SK-N-SH (cell line): ENCODE measurements at regions not wholly inside any gene's neighbourhood (a gene's known extent, or its start where the extent isn't known, plus 50 kb on each side); places are given as distances from the start of the nearest gene placed in this dataset.

Experiments
- CTCF ChIA-PET: fragments of 300-600, 350-600 bp; formaldehyde crosslinking; extraction: SDS; loops from one replicate; lab custom pipeline; 2021; lab: Yijun Ruan, JAX
- POLR2A ChIA-PET: fragments of 350-600 bp; sonication (Branson Sonifier 250); formaldehyde crosslinking; extraction: SDS; loops from one replicate; lab custom pipeline; 2020; ENCODE audit warnings: antibody characterized with exemption, inconsistent platforms; lab: Yijun Ruan, JAX
- DNase-seq: peaks from one replicate; pipeline ENCODE4 v3.0.0; 2012
- H2AFZ ChIP-seq: fragments of 200-600 bp; sonication (generic); 2 replicates; pipeline ENCODE4 v1.8.1; 2016; ENCODE audit warnings: antibody characterized with exemption, mild to moderate bottlenecking, low read depth
- H3F3A ChIP-seq: fragments of 200-600 bp; sonication (generic); replicated peaks from 2 replicates; pipeline ENCODE3; 2016; ENCODE audit warnings: antibody characterized with exemption, mild to moderate bottlenecking; ENCODE audit not compliant: insufficient read depth
- H3K27ac ChIP-seq, 2 experiments: fragments of 200-500 bp in 1 of 2; fragments of 200-600 bp in 1 of 2; sonication (Bioruptor generic) in 1 of 2; sonication (generic), shearing (Covaris generic) in 1 of 2; 2 replicates each; pipeline versions ENCODE4 v1.5.1 to v1.6.1; 2014 to 2016; ENCODE audit warnings: low read depth in 2 of 2, inconsistent platforms in 1 of 2, low read length in 1 of 2, mild to moderate bottlenecking in 1 of 2, mixed read lengths in 1 of 2
- H3K27me3 ChIP-seq: fragments of 200-600 bp; sonication (generic), shearing (Covaris generic); 2 replicates; pipeline ENCODE4 v1.6.1; 2016; ENCODE audit warnings: mixed run types; ENCODE audit not compliant: insufficient read depth
- H3K36me3 ChIP-seq, 2 experiments: fragments of 200-500 bp in 1 of 2; fragments of 200-600 bp in 1 of 2; sonication (Bioruptor generic) in 1 of 2; sonication (generic) in 1 of 2; replicated peaks in 1 of 2; 2 replicates each; pipeline versions ENCODE3 to v1.5.1; 2014 to 2016; ENCODE audit warnings: low read length in 1 of 2, mild to moderate bottlenecking in 1 of 2; ENCODE audit not compliant: insufficient read depth in 2 of 2, control insufficient read depth in 1 of 2
- H3K4me1 ChIP-seq, 2 experiments: fragments of 200-500 bp in 1 of 2; fragments of 200-600 bp in 1 of 2; sonication (Bioruptor generic) in 1 of 2; sonication (generic), shearing (Covaris generic) in 1 of 2; 2 replicates each; pipeline versions ENCODE4 v1.5.1 to v1.6.1; 2014 to 2016; ENCODE audit warnings: low read depth in 1 of 2, low read length in 1 of 2, mixed run types in 1 of 2; ENCODE audit not compliant: insufficient read depth in 2 of 2, control insufficient read depth in 1 of 2
- H3K4me2 ChIP-seq: fragments of 200-600 bp; sonication (generic), shearing (Covaris generic); 2 replicates; pipeline ENCODE4 v1.6.1; 2017; ENCODE audit warnings: mixed run types
- H3K4me3 ChIP-seq, 2 experiments: fragments of 200-500 bp in 1 of 2; fragments of 200-600 bp in 1 of 2; sonication (Bioruptor generic) in 1 of 2; sonication (generic), shearing (Covaris generic) in 1 of 2; 2 replicates each; pipeline versions ENCODE4 v1.5.1 to v1.8.1; 2014 to 2016; ENCODE audit warnings: low read depth in 2 of 2, inconsistent platforms in 1 of 2, low read length in 1 of 2, mild to moderate bottlenecking in 1 of 2, mixed read lengths in 1 of 2, moderate library complexity in 1 of 2
- H3K79me2 ChIP-seq: fragments of 200-600 bp; sonication (generic); 2 replicates; pipeline ENCODE4 v1.8.1; 2017; ENCODE audit warnings: mild to moderate bottlenecking; ENCODE audit not compliant: insufficient read depth
- H3K9ac ChIP-seq: fragments of 200-600 bp; sonication (generic); 2 replicates; pipeline ENCODE4 v1.6.1; 2017; ENCODE audit warnings: mixed run types
- H3K9me2 ChIP-seq: fragments of 200-600 bp; sonication (generic); 2 replicates; pipeline ENCODE4 v1.6.1; 2017; ENCODE audit warnings: mixed run types
- H3K9me3 ChIP-seq: fragments of 200-600 bp; sonication (generic); 2 replicates; pipeline ENCODE4 v1.6.1; 2017; ENCODE audit warnings: mixed run types, mild to moderate bottlenecking, moderate library complexity
- H4K20me1 ChIP-seq: fragments of 200-600 bp; sonication (generic); 2 replicates; pipeline ENCODE4 v1.6.1; 2017; ENCODE audit warnings: mild to moderate bottlenecking, mixed run types; ENCODE audit not compliant: insufficient read depth
- CHD2 ChIP-seq: fragments of 150-350 bp; IDR thresholded peaks from 2 replicates; pipeline ENCODE4 v1.6.1; 2018; ENCODE audit warnings: low read length; ENCODE audit not compliant: partially characterized antibody
- EP300 ChIP-seq, 2 experiments: IDR thresholded peaks; 2 replicates each; pipeline versions ENCODE4 v1.4.0 to v1.6.1; 2012; ENCODE audit warnings: borderline replicate concordance in 1 of 2, low read depth in 1 of 2, low read length in 1 of 2
- FOSL2 ChIP-seq: IDR thresholded peaks from 2 replicates; pipeline ENCODE4 v1.4.0; 2012; ENCODE audit warnings: low read depth, mild to moderate bottlenecking, moderate library complexity, borderline replicate concordance
- GATA2 ChIP-seq: sonication (generic); formaldehyde crosslinking; IDR thresholded peaks from 2 replicates; pipeline ENCODE4 v1.5.0; 2020; ENCODE audit warnings: mild to moderate bottlenecking, missing genetic modification reagents
- POLR2AphosphoS5 ChIP-seq: IDR thresholded peaks from 2 replicates; pipeline ENCODE4 v1.6.1; 2012; ENCODE audit warnings: low read depth, low read length
- RFX5 ChIP-seq: IDR thresholded peaks from 2 replicates; pipeline ENCODE4 v1.6.1; 2012; ENCODE audit warnings: mild to moderate bottlenecking, improper control_type of control experiment, low read length
- RXRA ChIP-seq: IDR thresholded peaks from 2 replicates; pipeline ENCODE4 v1.4.0; 2012; ENCODE audit warnings: low read depth, mild to moderate bottlenecking, borderline replicate concordance
- WGBS: methylation state at CpG from one replicate; pipeline ENCODE4 v1.1.6; 2017; ENCODE audit warnings: low lambda C conversion rate; 5-methylcytosine and 5-hydroxymethylcytosine counted together
- TF ChIP-seq, protein P1 (sequence below): IDR thresholded peaks from 2 replicates; pipeline ENCODE4 v1.6.1; 2012; ENCODE audit warnings: mild to moderate bottlenecking, low read depth, low read length, moderate library complexity
- TF ChIP-seq, protein P2 (sequence below): fragments of 150-350 bp; IDR thresholded peaks from 2 replicates; pipeline ENCODE4 v1.6.1; 2016; ENCODE audit warnings: mild to moderate bottlenecking, low read depth, low read length
- TF ChIP-seq, protein P3 (sequence below): IDR thresholded peaks from 2 replicates; pipeline ENCODE4; 2012
- TF ChIP-seq, protein P4 (sequence below): IDR thresholded peaks from 2 replicates; pipeline ENCODE4 v1.4.0; 2012; ENCODE audit warnings: low read depth

DNA sequence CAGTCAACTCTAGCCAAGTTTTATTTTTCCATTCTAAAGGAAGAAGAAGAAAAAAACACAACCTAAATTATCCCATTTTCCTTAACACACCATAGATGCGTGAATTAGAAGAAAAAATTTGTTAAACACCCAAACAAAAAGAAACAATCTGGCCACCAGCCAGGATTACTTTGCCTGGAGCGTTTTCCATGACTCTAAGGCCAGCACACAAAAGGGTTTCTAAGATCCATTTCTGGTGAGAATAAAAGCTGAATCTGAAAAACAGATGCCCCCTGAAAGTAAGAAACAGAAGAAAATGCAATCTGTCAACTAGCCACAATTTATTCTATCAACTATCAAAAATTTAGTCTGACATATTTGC is 267.2 kb upstream of the SULF2 start:
- no peak overlapping the region for H3K4me2 ChIP-seq
- H2AFZ ChIP-seq: no peak overlapping the region
- DNase-seq: peak; percentile 57
- H3K27ac ChIP-seq: peak overlapping the region; percentile 53 to 77; a peak in 3 of 4 replicates
- H3K27me3 ChIP-seq: no peaks in the 10 kb centered on the region
- H3K9me2 ChIP-seq: no peaks in the 10 kb centered on the region
- H3K9me3 ChIP-seq: no peaks in the 10 kb centered on the region
- POLR2A ChIA-PET: no interaction called here
- no peaks in the 10 kb centered on the region for H3K79me2 ChIP-seq
- H3K4me1 ChIP-seq: peaks cover 9 to 12% of the 10 kb centered on the region in 2 experiments; a peak in 2 of 4 replicates
- H3F3A ChIP-seq: no peaks in the 10 kb centered on the region
- 0 out of 4 replicates have a peak, but pooled peaks of 1 of the 2 experiments have one; percentile 6 for TF ChIP-seq EP300 (IDR thresholded peaks at IDR 0.05; ENCODE audit: borderline replicate concordance in 1 of 2, low read depth in 1 of 2, low read length in 1 of 2)
- TF ChIP-seq, protein P1, sequence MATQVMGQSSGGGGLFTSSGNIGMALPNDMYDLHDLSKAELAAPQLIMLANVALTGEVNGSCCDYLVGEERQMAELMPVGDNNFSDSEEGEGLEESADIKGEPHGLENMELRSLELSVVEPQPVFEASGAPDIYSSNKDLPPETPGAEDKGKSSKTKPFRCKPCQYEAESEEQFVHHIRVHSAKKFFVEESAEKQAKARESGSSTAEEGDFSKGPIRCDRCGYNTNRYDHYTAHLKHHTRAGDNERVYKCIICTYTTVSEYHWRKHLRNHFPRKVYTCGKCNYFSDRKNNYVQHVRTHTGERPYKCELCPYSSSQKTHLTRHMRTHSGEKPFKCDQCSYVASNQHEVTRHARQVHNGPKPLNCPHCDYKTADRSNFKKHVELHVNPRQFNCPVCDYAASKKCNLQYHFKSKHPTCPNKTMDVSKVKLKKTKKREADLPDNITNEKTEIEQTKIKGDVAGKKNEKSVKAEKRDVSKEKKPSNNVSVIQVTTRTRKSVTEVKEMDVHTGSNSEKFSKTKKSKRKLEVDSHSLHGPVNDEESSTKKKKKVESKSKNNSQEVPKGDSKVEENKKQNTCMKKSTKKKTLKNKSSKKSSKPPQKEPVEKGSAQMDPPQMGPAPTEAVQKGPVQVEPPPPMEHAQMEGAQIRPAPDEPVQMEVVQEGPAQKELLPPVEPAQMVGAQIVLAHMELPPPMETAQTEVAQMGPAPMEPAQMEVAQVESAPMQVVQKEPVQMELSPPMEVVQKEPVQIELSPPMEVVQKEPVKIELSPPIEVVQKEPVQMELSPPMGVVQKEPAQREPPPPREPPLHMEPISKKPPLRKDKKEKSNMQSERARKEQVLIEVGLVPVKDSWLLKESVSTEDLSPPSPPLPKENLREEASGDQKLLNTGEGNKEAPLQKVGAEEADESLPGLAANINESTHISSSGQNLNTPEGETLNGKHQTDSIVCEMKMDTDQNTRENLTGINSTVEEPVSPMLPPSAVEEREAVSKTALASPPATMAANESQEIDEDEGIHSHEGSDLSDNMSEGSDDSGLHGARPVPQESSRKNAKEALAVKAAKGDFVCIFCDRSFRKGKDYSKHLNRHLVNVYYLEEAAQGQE: no peak
- TF ChIP-seq POLR2AphosphoS5: no peak
- TF ChIP-seq GATA2 (CRISPR knock-in tag): no peak
- TF ChIP-seq, protein P2, sequence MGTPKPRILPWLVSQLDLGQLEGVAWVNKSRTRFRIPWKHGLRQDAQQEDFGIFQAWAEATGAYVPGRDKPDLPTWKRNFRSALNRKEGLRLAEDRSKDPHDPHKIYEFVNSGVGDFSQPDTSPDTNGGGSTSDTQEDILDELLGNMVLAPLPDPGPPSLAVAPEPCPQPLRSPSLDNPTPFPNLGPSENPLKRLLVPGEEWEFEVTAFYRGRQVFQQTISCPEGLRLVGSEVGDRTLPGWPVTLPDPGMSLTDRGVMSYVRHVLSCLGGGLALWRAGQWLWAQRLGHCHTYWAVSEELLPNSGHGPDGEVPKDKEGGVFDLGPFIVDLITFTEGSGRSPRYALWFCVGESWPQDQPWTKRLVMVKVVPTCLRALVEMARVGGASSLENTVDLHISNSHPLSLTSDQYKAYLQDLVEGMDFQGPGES: no peak
- peak; percentile 31 for TF ChIP-seq CHD2
- TF ChIP-seq, protein P3, sequence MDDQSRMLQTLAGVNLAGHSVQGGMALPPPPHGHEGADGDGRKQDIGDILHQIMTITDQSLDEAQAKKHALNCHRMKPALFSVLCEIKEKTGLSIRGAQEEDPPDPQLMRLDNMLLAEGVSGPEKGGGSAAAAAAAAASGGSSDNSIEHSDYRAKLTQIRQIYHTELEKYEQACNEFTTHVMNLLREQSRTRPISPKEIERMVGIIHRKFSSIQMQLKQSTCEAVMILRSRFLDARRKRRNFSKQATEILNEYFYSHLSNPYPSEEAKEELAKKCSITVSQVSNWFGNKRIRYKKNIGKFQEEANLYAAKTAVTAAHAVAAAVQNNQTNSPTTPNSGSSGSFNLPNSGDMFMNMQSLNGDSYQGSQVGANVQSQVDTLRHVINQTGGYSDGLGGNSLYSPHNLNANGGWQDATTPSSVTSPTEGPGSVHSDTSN: no peak
- TF ChIP-seq, protein P4, sequence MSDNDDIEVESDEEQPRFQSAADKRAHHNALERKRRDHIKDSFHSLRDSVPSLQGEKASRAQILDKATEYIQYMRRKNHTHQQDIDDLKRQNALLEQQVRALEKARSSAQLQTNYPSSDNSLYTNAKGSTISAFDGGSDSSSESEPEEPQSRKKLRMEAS: no peak
- no peak for TF ChIP-seq RFX5
- TF ChIP-seq RXRA: no peak
- TF ChIP-seq FOSL2: no peak
- H3K4me3 ChIP-seq: no peak overlapping the region
- 16% methylated on average over 2 of the region's 2 CpGs for whole genome bisulfite sequencing
- H4K20me1 ChIP-seq: no peaks in the 10 kb centered on the region
- H3K36me3 ChIP-seq: no peaks in the 10 kb centered on the region
- no peak overlapping the region for H3K9ac ChIP-seq
- CTCF ChIA-PET: interaction anchor here (0.6 to 1.5 kb wide), 4 partner anchors 12 to 568 kb away, joined by 3 to 7 read pairs (median 3); no protein-coding TSS in a partner anchor
